ENCODE measurements at regions not wholly inside any gene's neighbourhood (a gene's known extent, or its start where the extent isn't known, plus 50 kb on each side); places are given as distances from the start of the nearest gene placed in this dataset.

- Histone ChIP-seq H3K4me2 (ENCODE audit: low read length) (no peak overlapping the region), H2AFZ (ENCODE audit: low read depth, low read length) (no peak overlapping the region), H3K36me3 (ENCODE audit: insufficient read depth, low read length) (no peaks in the 10 kb centered on the region), H3K27ac (ENCODE audit: low read length) (no peak overlapping the region), H3K4me3 (ENCODE audit: low read length) (no peak overlapping the region), H3K9me2 (ENCODE audit: insufficient read depth, low read length) (no peaks in the 10 kb centered on the region), H3K9me3 (ENCODE audit: low read length) (no peaks in the 10 kb centered on the region), H3F3A (ENCODE audit: insufficient read depth, low read length, poor library complexity, severe bottlenecking) (no peaks in the 10 kb centered on the region), H3K79me2 (replicated peaks; ENCODE audit: insufficient read depth, low read length) (no peaks in the 10 kb centered on the region), H4K20me1 (ENCODE audit: insufficient read depth) (no peaks in the 10 kb centered on the region), H3K9ac (ENCODE audit: low read length) (no peak overlapping the region), H3K27me3 (ENCODE audit: insufficient read depth, low read depth, low read length) (no peaks in the 10 kb centered on the region)
- no peak for TF ChIP-seq MXI1 (conservative IDR thresholded peaks at IDR 0.05; ENCODE audit: poor library complexity, severe bottlenecking)
- TF ChIP-seq POLR2AphosphoS5 (IDR thresholded peaks at IDR 0.05): no peak
Observed at GRCh38 chr2:6213056-6213780, 521.0 kb downstream of the SOX11 start.

DNA sequence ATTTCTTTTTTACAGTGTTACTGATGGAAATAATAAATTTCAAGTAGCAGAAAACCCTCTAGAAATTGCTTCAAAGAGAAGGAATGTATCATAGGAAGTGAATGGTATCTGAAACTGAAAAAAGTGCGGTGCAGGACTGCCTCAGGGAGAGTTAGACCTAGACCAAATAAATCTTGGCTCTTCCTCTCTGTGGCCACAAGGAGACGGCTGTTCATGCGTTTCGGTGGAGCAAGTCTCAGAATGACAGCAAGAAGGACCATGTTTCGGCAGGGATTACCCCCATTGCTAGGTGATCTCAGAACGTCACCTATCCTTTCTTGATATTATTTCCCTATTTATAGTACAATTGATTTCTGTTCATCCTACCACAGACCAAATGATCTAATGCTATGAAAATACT lies 522.3 kb downstream of the SOX11 start:
- H3K27me3 ChIP-seq (ENCODE audit: insufficient read depth, low read depth, low read length): no peaks in the 10 kb centered on the region
- peak overlapping the region; percentile 26 for H3K9ac ChIP-seq (ENCODE audit: low read length)
- H3K36me3 ChIP-seq (ENCODE audit: insufficient read depth, low read length): no peaks in the 10 kb centered on the region
- no peaks in the 10 kb centered on the region for H4K20me1 ChIP-seq (ENCODE audit: insufficient read depth)
- H3K4me3 ChIP-seq (ENCODE audit: low read length): no peak overlapping the region
- peak overlapping the region; percentile 31 for H3K4me2 ChIP-seq (ENCODE audit: low read length)
- no peak for TF ChIP-seq TAF1 (IDR thresholded peaks at IDR 0.05; ENCODE audit: low read depth)
- TF ChIP-seq EZH2 (IDR thresholded peaks at IDR 0.05; ENCODE audit: borderline replicate concordance, insufficient read depth, low read length, poor library complexity, severe bottlenecking): no peak
- no peak for TF ChIP-seq CTCF (IDR thresholded peaks at IDR 0.05; ENCODE audit: poor library complexity, severe bottlenecking)
- no peak for TF ChIP-seq POLR2AphosphoS5 (IDR thresholded peaks at IDR 0.05)
- TF ChIP-seq EP300 (conservative IDR thresholded peaks at IDR 0.05; ENCODE audit: poor library complexity, severe bottlenecking): no peak
- TF ChIP-seq REST (IDR thresholded peaks at IDR 0.05; ENCODE audit: borderline replicate concordance): no peak
- TF ChIP-seq RAD21 (conservative IDR thresholded peaks at IDR 0.05): no peak
- TF ChIP-seq MXI1 (conservative IDR thresholded peaks at IDR 0.05; ENCODE audit: poor library complexity, severe bottlenecking): no peak
- TF ChIP-seq SMC3 (conservative IDR thresholded peaks at IDR 0.05; ENCODE audit: poor library complexity): no peak
- H3K79me2 ChIP-seq (replicated peaks; ENCODE audit: insufficient read depth, low read length): no peaks in the 10 kb centered on the region
- H3K9me2 ChIP-seq (ENCODE audit: insufficient read depth, low read length): no peaks in the 10 kb centered on the region
- no peaks in the 10 kb centered on the region for H3K9me3 ChIP-seq (ENCODE audit: low read length)
- H3F3A ChIP-seq (ENCODE audit: insufficient read depth, low read length, poor library complexity, severe bottlenecking): no peaks in the 10 kb centered on the region
- peak overlapping the region; percentile 79 for H3K27ac ChIP-seq (ENCODE audit: low read length)
- H2AFZ ChIP-seq (ENCODE audit: low read depth, low read length): no peak overlapping the region

All from neural cell (in vitro differentiated cells).